AG04449 (cell line): ENCODE measurements at regions not wholly inside any gene's neighbourhood (a gene's known extent, or its start where the extent isn't known, plus 50 kb on each side); places are given as distances from the start of the nearest gene placed in this dataset.

Source experiments
- CTCF ChIA-PET: fragments of 350-600 bp; formaldehyde crosslinking; extraction: SDS; loops from one replicate; lab custom pipeline; 2021; ENCODE audit warnings: antibody characterized with exemption; lab: Yijun Ruan, JAX
- POLR2A ChIA-PET: fragments of 400-600, 350-600 bp; formaldehyde crosslinking; extraction: SDS; loops from one replicate; lab custom pipeline; 2020; ENCODE audit warnings: antibody characterized with exemption, inconsistent platforms; lab: Yijun Ruan, JAX
- DNase-seq: peaks from one replicate; pipeline ENCODE4 v3.0.0-alpha.2; 2010; ENCODE audit warnings: low read depth, low spot score
- H3K4me3 ChIP-seq: 2 replicates; pipeline ENCODE4 v1.5.1; 2011; ENCODE audit warnings: low read depth, mild to moderate bottlenecking, control low read depth, low read length
- TF ChIP-seq, protein P1 (sequence below): IDR thresholded peaks from one replicate; pipeline ENCODE4 v1.5.1; 2011; ENCODE audit warnings: mild to moderate bottlenecking, moderate library complexity, low read length, control low read depth, inconsistent platforms; ENCODE audit not compliant: insufficient read depth; ENCODE audit errors: missing control alignments

GRCh38 chr18:40197711-40198110, 1757.3 kb upstream of the PIK3C3 start:
- TF ChIP-seq, protein P1, sequence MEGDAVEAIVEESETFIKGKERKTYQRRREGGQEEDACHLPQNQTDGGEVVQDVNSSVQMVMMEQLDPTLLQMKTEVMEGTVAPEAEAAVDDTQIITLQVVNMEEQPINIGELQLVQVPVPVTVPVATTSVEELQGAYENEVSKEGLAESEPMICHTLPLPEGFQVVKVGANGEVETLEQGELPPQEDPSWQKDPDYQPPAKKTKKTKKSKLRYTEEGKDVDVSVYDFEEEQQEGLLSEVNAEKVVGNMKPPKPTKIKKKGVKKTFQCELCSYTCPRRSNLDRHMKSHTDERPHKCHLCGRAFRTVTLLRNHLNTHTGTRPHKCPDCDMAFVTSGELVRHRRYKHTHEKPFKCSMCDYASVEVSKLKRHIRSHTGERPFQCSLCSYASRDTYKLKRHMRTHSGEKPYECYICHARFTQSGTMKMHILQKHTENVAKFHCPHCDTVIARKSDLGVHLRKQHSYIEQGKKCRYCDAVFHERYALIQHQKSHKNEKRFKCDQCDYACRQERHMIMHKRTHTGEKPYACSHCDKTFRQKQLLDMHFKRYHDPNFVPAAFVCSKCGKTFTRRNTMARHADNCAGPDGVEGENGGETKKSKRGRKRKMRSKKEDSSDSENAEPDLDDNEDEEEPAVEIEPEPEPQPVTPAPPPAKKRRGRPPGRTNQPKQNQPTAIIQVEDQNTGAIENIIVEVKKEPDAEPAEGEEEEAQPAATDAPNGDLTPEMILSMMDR, result no peak
- ChIA-PET POLR2A (no interaction called here), CTCF (no interaction called here)
- no peak overlapping the region for H3K4me3 ChIP-seq
- DNase-seq, result no peak

DNA sequence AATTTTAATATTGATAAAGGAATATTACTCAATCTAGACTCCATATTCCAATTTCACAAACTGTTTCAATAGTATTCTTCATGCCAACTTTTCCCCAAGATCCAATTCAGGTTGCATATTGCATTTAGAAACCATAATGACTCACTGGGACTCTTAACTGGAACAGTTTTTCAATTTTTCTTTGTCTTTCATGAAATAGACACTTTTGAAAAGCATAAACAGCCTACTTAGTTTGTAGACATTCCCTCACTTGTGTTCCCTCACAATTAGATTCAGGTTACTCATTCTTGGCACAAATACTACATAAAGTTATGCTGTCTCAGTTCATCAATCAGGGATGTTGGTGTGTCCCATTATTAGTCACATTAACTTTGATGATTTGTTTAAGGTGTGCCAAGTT, 1768.4 kb upstream of the PIK3C3 start:
- ChIA-PET CTCF (no interaction called here), POLR2A (no interaction called here)
- no peak for DNase-seq
- H3K4me3 ChIP-seq, result no peak overlapping the region
- TF ChIP-seq, protein P1, result no peak

DNA sequence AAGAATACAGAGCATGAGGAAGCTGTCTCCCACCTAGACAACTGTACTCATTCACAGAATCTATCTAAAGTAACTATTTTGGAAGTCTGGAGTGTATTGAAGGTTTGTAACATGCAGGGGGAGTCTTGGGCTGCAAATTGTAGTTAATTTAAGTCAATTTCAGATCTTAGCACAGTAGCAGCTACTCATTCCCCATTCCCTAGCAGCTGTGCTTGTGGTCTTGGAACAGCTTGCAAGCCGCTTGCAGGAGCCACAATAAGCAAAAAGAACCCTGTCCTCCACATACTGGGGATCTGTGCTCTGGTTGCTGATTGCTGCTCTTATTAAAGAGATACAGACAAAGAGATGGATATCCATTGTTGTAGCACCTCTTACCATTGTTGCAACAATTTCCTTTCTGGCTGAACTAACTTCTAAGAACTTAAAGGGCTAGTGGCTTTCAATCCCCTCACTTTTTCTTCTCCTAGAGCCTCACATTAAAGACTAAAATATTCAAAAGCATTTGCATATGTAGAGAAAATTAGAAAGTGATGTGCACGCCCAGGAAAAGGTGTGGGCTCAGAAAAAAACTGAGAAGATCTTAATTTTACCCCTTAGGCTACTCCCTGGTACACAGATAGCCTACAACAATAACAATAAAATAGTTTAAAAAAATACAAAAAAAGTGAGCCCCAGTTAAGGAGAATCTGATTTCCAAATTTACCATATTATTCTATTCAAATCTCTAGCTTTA, 1775.1 kb upstream of the PIK3C3 start:
- ChIA-PET CTCF (no interaction called here), POLR2A (no interaction called here)
- TF ChIP-seq, protein P1, result no peak
- no peak overlapping the region for H3K4me3 ChIP-seq
- no peak for DNase-seq

DNA sequence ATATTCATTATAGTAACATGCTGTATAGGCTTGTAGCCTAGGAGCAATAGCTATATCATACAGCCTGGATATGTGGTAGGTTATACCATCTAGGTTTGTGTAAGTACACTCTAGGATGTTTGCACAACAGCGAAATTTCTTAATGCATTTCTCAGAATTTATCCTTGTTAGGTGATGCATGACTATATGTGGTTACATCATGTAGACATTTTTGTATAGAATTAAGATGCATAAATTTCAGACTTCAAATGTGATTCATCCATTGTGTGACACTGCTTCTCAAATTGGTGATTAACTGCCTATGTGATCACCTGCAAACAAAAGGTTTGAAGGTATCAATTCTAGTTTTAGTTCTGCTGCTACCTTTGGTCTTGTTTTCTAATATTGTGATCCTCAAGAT, 1787.0 kb upstream of the PIK3C3 start:
- H3K4me3 ChIP-seq, result no peak overlapping the region
- TF ChIP-seq, protein P1, result no peak
- ChIA-PET CTCF (no interaction called here), POLR2A (no interaction called here)
- DNase-seq, result no peak

GRCh38 chr18:40163254-40163653, 1791.8 kb upstream of the PIK3C3 start:
- CTCF ChIA-PET, result no interaction called here

DNA sequence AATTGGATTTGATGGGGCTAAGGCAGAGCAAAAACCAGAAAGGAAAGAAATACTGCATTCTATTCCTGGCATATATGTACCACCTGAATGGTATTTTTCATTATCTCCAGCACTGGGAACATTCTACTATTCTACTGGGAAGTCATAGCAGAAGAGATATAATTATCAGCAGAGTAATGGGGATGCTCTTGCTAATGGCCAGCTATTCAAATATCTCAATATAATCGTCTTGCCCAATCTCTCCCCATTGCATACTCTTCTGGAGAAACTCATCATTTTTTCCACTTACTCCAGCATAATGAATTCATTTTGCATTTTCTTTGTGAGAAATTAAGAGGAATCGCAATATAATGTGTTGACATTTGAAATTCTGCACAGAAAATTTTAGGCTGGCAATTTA, 1794.7 kb upstream of the PIK3C3 start:
- no peak for DNase-seq
- TF ChIP-seq, protein P1, result no peak
- ChIA-PET POLR2A (no interaction called here), CTCF (interaction anchor here (2.3 kb wide), 1 partner anchor 12 kb away, joined by 9 read pairs; no protein-coding TSS in a partner anchor)
- no peak overlapping the region for H3K4me3 ChIP-seq

More at GRCh38 chr18:40163254-40163653, 1791.8 kb upstream of the PIK3C3 start:
- no peak for DNase-seq
- H3K4me3 ChIP-seq, result no peak overlapping the region
- TF ChIP-seq, protein P1, result no peak
- POLR2A ChIA-PET, result no interaction called here
